ENCODE measurements at regions not wholly inside any gene's neighbourhood (a gene's known extent, or its start where the extent isn't known, plus 50 kb on each side); places are given as distances from the start of the nearest gene placed in this dataset.

DNA sequence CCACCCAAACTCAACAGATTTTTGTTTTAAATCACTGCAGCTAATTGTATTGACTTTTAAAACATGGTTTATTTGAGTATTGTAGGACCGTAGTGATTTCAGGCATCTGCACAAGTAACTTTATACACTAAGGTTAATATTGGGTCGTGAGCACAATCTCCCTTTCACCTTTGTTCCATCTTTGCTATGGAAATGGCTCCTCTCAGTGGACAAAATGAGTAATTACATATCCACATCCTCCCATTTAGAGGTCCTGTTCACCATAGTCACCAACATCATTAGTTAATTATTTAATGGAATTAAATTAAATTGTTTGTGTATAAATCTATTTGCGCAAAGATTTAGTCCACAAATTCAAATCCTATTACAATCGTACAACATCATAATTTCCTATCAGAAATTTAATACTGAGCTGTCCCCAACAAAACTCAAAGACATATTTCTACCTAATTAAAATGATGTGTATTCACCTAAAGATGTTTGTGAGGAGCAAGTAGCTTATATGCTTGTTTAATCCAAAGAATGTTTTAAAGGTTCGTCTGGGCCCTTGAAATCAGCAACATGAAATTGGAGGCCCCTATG is 173.0 kb upstream of the DAPK1 start:
- H3K9me2 ChIP-seq (replicated peaks; ENCODE audit: control insufficient read depth, low read length), result no peaks in the 10 kb centered on the region
- no peak overlapping the region for H3K4me3 ChIP-seq (ENCODE audit: low read length)
- H3K27ac ChIP-seq (ENCODE audit: low read depth, low read length), result no peak overlapping the region
- TF ChIP-seq CTCF (IDR thresholded peaks at IDR 0.05; ENCODE audit: low read depth, low read length, poor library complexity, severe bottlenecking) (peak; percentile 60), EZH2phosphoT487 (IDR thresholded peaks at IDR 0.05; ENCODE audit: borderline replicate concordance, low read length) (no peak)
- H3K4me2 ChIP-seq (ENCODE audit: low read length), result no peak overlapping the region
- no peaks in the 10 kb centered on the region for H3K36me3 ChIP-seq (ENCODE audit: control insufficient read depth, low read length)
- H3K27me3 ChIP-seq (ENCODE audit: control insufficient read depth, low read length), result no peaks in the 10 kb centered on the region
- H3K79me2 ChIP-seq (ENCODE audit: control insufficient read depth, low read length), result no peaks in the 10 kb centered on the region
- no peaks in the 10 kb centered on the region for H3F3A ChIP-seq (ENCODE audit: control insufficient read depth, insufficient read depth)
- H3K4me1 ChIP-seq (ENCODE audit: control insufficient read depth, low read length), result no peaks in the 10 kb centered on the region
- H4K20me1 ChIP-seq (ENCODE audit: control insufficient read depth, insufficient read depth, low read depth, low read length), result no peaks in the 10 kb centered on the region
- no peaks in the 10 kb centered on the region for H3K9me3 ChIP-seq (ENCODE audit: control insufficient read depth, insufficient read depth, low read length)

DNA sequence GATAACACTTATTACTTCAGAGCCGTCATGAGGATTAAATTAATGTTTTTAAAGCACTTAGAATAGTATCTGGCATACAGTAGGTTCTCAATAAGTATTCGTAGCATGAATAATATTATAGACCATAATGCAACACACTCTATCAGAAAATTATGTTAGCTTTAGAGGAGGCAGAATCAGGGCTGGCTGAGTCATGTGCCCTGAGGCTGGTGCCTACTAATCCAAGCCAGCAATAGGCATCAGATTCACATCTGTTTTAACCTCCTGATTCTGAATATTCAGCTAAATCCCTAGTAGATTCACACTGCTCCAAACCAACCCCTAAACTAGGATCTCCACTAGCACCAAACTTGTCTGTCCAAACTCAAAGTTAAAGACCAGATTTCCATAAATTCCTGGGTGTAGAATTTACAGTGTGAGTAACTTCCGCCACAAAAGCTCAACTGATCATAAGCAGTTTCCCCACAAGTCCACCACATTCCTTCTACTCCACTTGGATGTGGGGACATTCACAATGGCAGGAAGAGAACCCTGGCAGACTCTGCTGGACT is 170.0 kb upstream of the DAPK1 start:
- TF ChIP-seq CTCF (IDR thresholded peaks at IDR 0.05; ENCODE audit: low read depth, low read length, poor library complexity, severe bottlenecking) (no peak), EZH2phosphoT487 (IDR thresholded peaks at IDR 0.05; ENCODE audit: borderline replicate concordance, low read length) (no peak)
- no peaks in the 10 kb centered on the region for H3K27me3 ChIP-seq (ENCODE audit: control insufficient read depth, low read length)
- no peaks in the 10 kb centered on the region for H3K9me3 ChIP-seq (ENCODE audit: control insufficient read depth, insufficient read depth, low read length)
- H3K27ac ChIP-seq (ENCODE audit: low read depth, low read length), result no peak overlapping the region
- no peaks in the 10 kb centered on the region for H3K9me2 ChIP-seq (replicated peaks; ENCODE audit: control insufficient read depth, low read length)
- H3K4me3 ChIP-seq (ENCODE audit: low read length), result no peak overlapping the region
- no peaks in the 10 kb centered on the region for H3K36me3 ChIP-seq (ENCODE audit: control insufficient read depth, low read length)
- H3K4me1 ChIP-seq (ENCODE audit: control insufficient read depth, low read length), result no peaks in the 10 kb centered on the region
- H4K20me1 ChIP-seq (ENCODE audit: control insufficient read depth, insufficient read depth, low read depth, low read length), result no peaks in the 10 kb centered on the region
- no peak overlapping the region for H3K4me2 ChIP-seq (ENCODE audit: low read length)
- H3F3A ChIP-seq (ENCODE audit: control insufficient read depth, insufficient read depth), result no peaks in the 10 kb centered on the region
- no peaks in the 10 kb centered on the region for H3K79me2 ChIP-seq (ENCODE audit: control insufficient read depth, low read length)

- H3K9me2 ChIP-seq (replicated peaks; ENCODE audit: control insufficient read depth, low read length), result no peaks in the 10 kb centered on the region
- H3K4me3 ChIP-seq (ENCODE audit: low read length), result no peak overlapping the region
- TF ChIP-seq CTCF (IDR thresholded peaks at IDR 0.05; ENCODE audit: low read depth, low read length, poor library complexity, severe bottlenecking), result no peak
- no peak for TF ChIP-seq EZH2phosphoT487 (IDR thresholded peaks at IDR 0.05; ENCODE audit: borderline replicate concordance, low read length)
- H3K9me3 ChIP-seq (ENCODE audit: control insufficient read depth, insufficient read depth, low read length), result no peaks in the 10 kb centered on the region
- no peaks in the 10 kb centered on the region for H3K79me2 ChIP-seq (ENCODE audit: control insufficient read depth, low read length)
- H3K4me1 ChIP-seq (ENCODE audit: control insufficient read depth, low read length), result no peaks in the 10 kb centered on the region
- 0 out of 2 replicates have a peak, but pooled peaks cover 4% of the 10 kb centered on the region for H3K27me3 ChIP-seq (ENCODE audit: control insufficient read depth, low read length)
- H4K20me1 ChIP-seq (ENCODE audit: control insufficient read depth, insufficient read depth, low read depth, low read length), result no peaks in the 10 kb centered on the region
- no peak overlapping the region for H3K4me2 ChIP-seq (ENCODE audit: low read length)
- no peak overlapping the region for H3K27ac ChIP-seq (ENCODE audit: low read depth, low read length)
- H3F3A ChIP-seq (ENCODE audit: control insufficient read depth, insufficient read depth), result no peaks in the 10 kb centered on the region
- H3K36me3 ChIP-seq (ENCODE audit: control insufficient read depth, low read length), result no peaks in the 10 kb centered on the region
These were observed 163.9 kb upstream of the DAPK1 start for GRCh38 chr9:87333802-87334201.

Measured in DOHH2 (cell line).